Cardiac muscle cell (in vitro differentiated cells and primary cell): ENCODE measurements at regions not wholly inside any gene's neighbourhood (a gene's known extent, or its start where the extent isn't known, plus 50 kb on each side); places are given as distances from the start of the nearest gene placed in this dataset.
"Not testable (repeated sequence)": the region's sequence is repeated elsewhere in the genome, so short reads cannot be mapped to it uniquely, and the experiment has no call there.

Source experiments
- DNase-seq, 2 donors: peaks; one replicate each; pipeline versions ENCODE4 v3.0.0 to v3.0.0-alpha.2; 2010 to 2017; ENCODE audit warnings: low read depth in 1 of 2, low spot score in 1 of 2
- H3K27ac ChIP-seq: fragments of 200-600 bp; sonication (generic); 2 replicates; pipeline ENCODE4 v1.5.1; 2016
- H3K27me3 ChIP-seq: fragments of 200-600 bp; sonication (generic); 2 replicates; pipeline ENCODE4 v1.6.0; 2016; ENCODE audit warnings: control low read depth
- H3K36me3 ChIP-seq: fragments of 200-600 bp; sonication (generic); 2 replicates; pipeline ENCODE4 v1.5.1; 2016; ENCODE audit warnings: control low read depth
- H3K4me1 ChIP-seq: fragments of 200-600 bp; sonication (generic); 2 replicates; pipeline ENCODE4 v1.8.1; 2017; ENCODE audit warnings: low read depth, mild to moderate bottlenecking, mixed run types
- H3K4me3 ChIP-seq: fragments of 200-600 bp; sonication (generic); 2 replicates; pipeline ENCODE4 v1.5.1; 2016; ENCODE audit warnings: mild to moderate bottlenecking
- H3K9me3 ChIP-seq: fragments of 200-600 bp; sonication (generic); 2 replicates; pipeline ENCODE4 v1.5.1; 2017; ENCODE audit warnings: low read depth, mild to moderate bottlenecking, control low read depth
- TF ChIP-seq, protein P1 (sequence below): IDR thresholded peaks from 2 replicates; pipeline ENCODE4 v1.5.1; 2012; ENCODE audit warnings: low read depth, mild to moderate bottlenecking, low read length

DNA sequence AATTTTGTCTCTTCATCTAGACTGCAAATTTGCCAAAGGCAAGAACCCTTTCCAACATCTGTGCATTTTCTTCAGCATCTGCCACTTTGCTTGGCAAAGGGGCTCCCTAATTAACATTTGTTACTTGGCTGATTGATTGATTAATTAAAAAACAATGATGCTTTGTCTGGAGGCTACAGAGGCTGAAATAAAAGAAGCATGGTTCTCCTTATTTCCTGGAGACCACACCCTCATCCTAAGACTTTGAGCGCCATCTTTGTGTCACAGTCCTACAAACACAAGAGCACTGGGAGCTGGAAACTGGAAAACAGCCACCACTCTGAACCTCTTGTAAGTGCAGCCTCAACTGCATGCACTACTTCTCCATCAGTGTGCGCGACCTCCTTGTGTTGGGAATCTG lies 189.2 kb downstream of the C7orf25 start:
- Histone ChIP-seq H3K36me3 (no peaks in the 10 kb centered on the region), H3K4me1 (no peaks in the 10 kb centered on the region), H3K27ac (no peak overlapping the region), H3K27me3 (no peaks in the 10 kb centered on the region), H3K4me3 (no peak overlapping the region), H3K9me3 (no peaks in the 10 kb centered on the region)
- TF ChIP-seq, protein P1, sequence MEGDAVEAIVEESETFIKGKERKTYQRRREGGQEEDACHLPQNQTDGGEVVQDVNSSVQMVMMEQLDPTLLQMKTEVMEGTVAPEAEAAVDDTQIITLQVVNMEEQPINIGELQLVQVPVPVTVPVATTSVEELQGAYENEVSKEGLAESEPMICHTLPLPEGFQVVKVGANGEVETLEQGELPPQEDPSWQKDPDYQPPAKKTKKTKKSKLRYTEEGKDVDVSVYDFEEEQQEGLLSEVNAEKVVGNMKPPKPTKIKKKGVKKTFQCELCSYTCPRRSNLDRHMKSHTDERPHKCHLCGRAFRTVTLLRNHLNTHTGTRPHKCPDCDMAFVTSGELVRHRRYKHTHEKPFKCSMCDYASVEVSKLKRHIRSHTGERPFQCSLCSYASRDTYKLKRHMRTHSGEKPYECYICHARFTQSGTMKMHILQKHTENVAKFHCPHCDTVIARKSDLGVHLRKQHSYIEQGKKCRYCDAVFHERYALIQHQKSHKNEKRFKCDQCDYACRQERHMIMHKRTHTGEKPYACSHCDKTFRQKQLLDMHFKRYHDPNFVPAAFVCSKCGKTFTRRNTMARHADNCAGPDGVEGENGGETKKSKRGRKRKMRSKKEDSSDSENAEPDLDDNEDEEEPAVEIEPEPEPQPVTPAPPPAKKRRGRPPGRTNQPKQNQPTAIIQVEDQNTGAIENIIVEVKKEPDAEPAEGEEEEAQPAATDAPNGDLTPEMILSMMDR: no peak
- DNase-seq: no peak

- Histone ChIP-seq H3K27me3 (no peaks in the 10 kb centered on the region), H3K4me3 (no peak overlapping the region), H3K9me3 (no peaks in the 10 kb centered on the region), H3K36me3 (no peaks in the 10 kb centered on the region), H3K4me1 (no peaks in the 10 kb centered on the region), H3K27ac (no peak overlapping the region)
- TF ChIP-seq, protein P1: no peak
- DNase-seq: no peak
Measured at GRCh38 chr7:42722198-42722597, 189.7 kb downstream of the C7orf25 start.

GRCh38 chr7:42720991-42721796 lies 190.7 kb downstream of the C7orf25 start:
- DNase-seq: peak in 1 of 2 donors; percentile 6
- H3K9me3 ChIP-seq: no peaks in the 10 kb centered on the region
- no peaks in the 10 kb centered on the region for H3K27me3 ChIP-seq
- no peaks in the 10 kb centered on the region for H3K36me3 ChIP-seq
- no peaks in the 10 kb centered on the region for H3K4me1 ChIP-seq
- TF ChIP-seq, protein P1: no peak
- H3K27ac ChIP-seq: no peak overlapping the region
- no peak overlapping the region for H3K4me3 ChIP-seq

GRCh38 chr7:42720012-42720411 lies 191.9 kb downstream of the C7orf25 start:
- no peaks in the 10 kb centered on the region for H3K9me3 ChIP-seq
- DNase-seq: no peak
- H3K27ac ChIP-seq: no peak overlapping the region
- TF ChIP-seq, protein P1: no peak
- no peaks in the 10 kb centered on the region for H3K4me1 ChIP-seq
- no peaks in the 10 kb centered on the region for H3K36me3 ChIP-seq
- no peaks in the 10 kb centered on the region for H3K27me3 ChIP-seq
- no peak overlapping the region for H3K4me3 ChIP-seq

- not testable (repeated sequence) for H3K9me3 ChIP-seq, H3K27ac ChIP-seq, H3K4me3 ChIP-seq, DNase-seq, H3K27me3 ChIP-seq, H3K4me1 ChIP-seq, H3K36me3 ChIP-seq
Measured at GRCh38 chr7:42718466-42718865, 193.4 kb downstream of the C7orf25 start.

DNA sequence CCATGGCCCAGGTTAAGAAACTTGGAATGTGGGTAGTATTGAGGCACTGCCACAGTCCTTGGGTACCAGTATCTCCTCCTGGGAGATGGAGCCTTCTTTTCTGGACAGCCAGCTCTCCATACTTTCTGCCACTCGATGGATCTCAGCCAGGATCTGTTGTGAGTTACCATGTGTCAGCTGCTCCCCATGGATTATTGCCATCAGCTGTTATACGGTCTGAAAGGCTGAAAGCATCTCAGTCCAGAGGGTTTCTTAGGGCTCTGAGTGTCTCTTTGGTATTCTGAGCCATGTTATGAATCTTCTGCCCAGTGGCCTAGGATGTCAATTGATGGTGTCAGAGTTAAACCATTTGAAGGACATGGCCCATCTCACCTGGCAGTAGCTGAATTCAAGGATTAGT lies 197.5 kb downstream of the C7orf25 start:
- DNase-seq: no peak
- H3K9me3 ChIP-seq: no peaks in the 10 kb centered on the region
- no peaks in the 10 kb centered on the region for H3K36me3 ChIP-seq
- no peak overlapping the region for H3K4me3 ChIP-seq
- H3K27me3 ChIP-seq: no peaks in the 10 kb centered on the region
- H3K27ac ChIP-seq: no peak overlapping the region
- no peaks in the 10 kb centered on the region for H3K4me1 ChIP-seq
- TF ChIP-seq, protein P1: no peak
